ENCODE measurements at regions not wholly inside any gene's neighbourhood (a gene's known extent, or its start where the extent isn't known, plus 50 kb on each side); places are given as distances from the start of the nearest gene placed in this dataset.
"Not testable (repeated sequence)": the region's sequence is repeated elsewhere in the genome, so short reads cannot be mapped to it uniquely, and the experiment has no call there.

- DNase-seq, result no peak
- Histone ChIP-seq H3K27me3 (ENCODE audit: control insufficient read depth, insufficient read depth) (no peaks in the 10 kb centered on the region), H3K4me1 (ENCODE audit: control insufficient read depth, insufficient read depth, low read length) (no peaks in the 10 kb centered on the region), H3K4me3 (ENCODE audit: low read length) (no peak overlapping the region), H3K9me3 (ENCODE audit: control insufficient read depth, low read length) (no peaks in the 10 kb centered on the region), H3K27ac (ENCODE audit: low read length) (no peak overlapping the region)
- ATAC-seq, result no peak
- WGBS, result 44% methylated on average over 4 of the region's 4 CpGs
- intact Hi-C loops (cut with DNase I), result no loop called here
Measured at GRCh38 chrY:8820032-8820431, 517.2 kb upstream of the TSPY4 start.

- intact Hi-C loops (cut with DNase I), result no loop called here
- H3K27me3 ChIP-seq (ENCODE audit: control insufficient read depth, insufficient read depth), result no peaks in the 10 kb centered on the region
- no peaks in the 10 kb centered on the region for H3K4me1 ChIP-seq (ENCODE audit: control insufficient read depth, insufficient read depth, low read length)
- WGBS, result 12% methylated on average over 1 of the region's 1 CpG
- H3K27ac ChIP-seq (ENCODE audit: low read length), result no peak overlapping the region
- no peak for DNase-seq
- no peak for ATAC-seq
- no peak overlapping the region for H3K4me3 ChIP-seq (ENCODE audit: low read length)
- no peaks in the 10 kb centered on the region for H3K9me3 ChIP-seq (ENCODE audit: control insufficient read depth, low read length)
Measured at GRCh38 chrY:8821106-8821505, 516.2 kb upstream of the TSPY4 start.

DNA sequence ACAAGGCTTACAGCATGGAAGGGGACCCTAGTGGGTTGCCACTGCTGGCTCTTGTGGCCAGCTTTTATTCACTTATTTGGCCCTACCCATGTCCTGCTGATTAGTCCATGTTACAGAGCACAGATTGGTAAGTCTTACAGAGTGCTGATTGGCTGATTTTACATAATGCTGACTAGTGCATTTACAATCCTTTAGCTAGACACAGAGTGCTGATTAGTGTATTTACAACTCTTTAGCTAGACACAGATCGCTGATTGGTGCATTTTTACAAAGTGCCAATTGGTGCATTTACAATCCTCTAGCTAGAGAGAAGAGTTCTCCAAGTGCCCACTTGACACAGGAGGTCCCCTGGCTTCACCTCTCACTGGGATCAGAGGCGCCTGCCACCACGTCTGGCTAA, 485.0 kb upstream of the TSPY4 start:
- ATAC-seq (no peak), DNase-seq (no peak)
- Histone ChIP-seq H3K27ac (ENCODE audit: low read length) (no peak overlapping the region), H3K4me1 (ENCODE audit: control insufficient read depth, insufficient read depth, low read length) (no peaks in the 10 kb centered on the region), H3K4me3 (ENCODE audit: low read length) (no peak overlapping the region), H3K9me3 (ENCODE audit: control insufficient read depth, low read length) (no peaks in the 10 kb centered on the region), H3K27me3 (ENCODE audit: control insufficient read depth, insufficient read depth) (no peaks in the 10 kb centered on the region)
- WGBS, result 63% methylated on average over 3 of the region's 3 CpGs
- intact Hi-C loops (cut with DNase I), result no loop called here

DNA sequence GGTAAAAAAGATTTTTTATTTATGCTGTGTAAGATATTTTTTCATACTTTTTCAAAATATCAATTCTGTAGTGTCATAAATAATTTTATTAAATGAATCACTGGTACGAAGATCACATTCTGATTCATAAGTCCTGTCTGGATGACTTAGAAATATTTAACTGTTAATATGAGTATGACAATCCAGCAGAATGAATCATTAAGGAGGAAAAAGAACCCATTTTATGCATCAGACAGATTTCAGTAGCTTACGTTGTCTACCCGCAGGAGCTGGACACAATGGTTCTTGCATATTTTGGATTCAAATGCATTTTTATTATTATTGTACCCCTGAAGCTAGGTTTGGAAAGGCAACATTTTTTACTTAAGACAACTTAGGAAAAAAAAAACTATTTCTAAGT, 448.9 kb upstream of the TSPY4 start:
- Histone ChIP-seq H3K27me3 (ENCODE audit: control insufficient read depth, insufficient read depth) (no peaks in the 10 kb centered on the region), H3K27ac (ENCODE audit: low read length) (no peak overlapping the region), H3K4me3 (ENCODE audit: low read length) (no peak overlapping the region), H3K9me3 (ENCODE audit: control insufficient read depth, low read length) (no peaks in the 10 kb centered on the region), H3K4me1 (ENCODE audit: control insufficient read depth, insufficient read depth, low read length) (no peaks in the 10 kb centered on the region)
- ATAC-seq (no peak), DNase-seq (no peak)
- intact Hi-C loops (cut with DNase I), result no loop called here
- WGBS, result 83% methylated on average over 3 of the region's 3 CpGs

- ATAC-seq (no peak), DNase-seq (no peak)
- H3K9me3 ChIP-seq (ENCODE audit: control insufficient read depth, low read length), result no peaks in the 10 kb centered on the region
- 72% methylated on average over 1 of the region's 1 CpG for WGBS
- H3K27me3 ChIP-seq (ENCODE audit: control insufficient read depth, insufficient read depth), result no peaks in the 10 kb centered on the region
- no peaks in the 10 kb centered on the region for H3K4me1 ChIP-seq (ENCODE audit: control insufficient read depth, insufficient read depth, low read length)
- H3K27ac ChIP-seq (ENCODE audit: low read length), result no peak overlapping the region
- no peak overlapping the region for H3K4me3 ChIP-seq (ENCODE audit: low read length)
- intact Hi-C loops (cut with DNase I), result no loop called here
Measured at GRCh38 chrY:8897876-8898275, 439.4 kb upstream of the TSPY4 start.

DNA sequence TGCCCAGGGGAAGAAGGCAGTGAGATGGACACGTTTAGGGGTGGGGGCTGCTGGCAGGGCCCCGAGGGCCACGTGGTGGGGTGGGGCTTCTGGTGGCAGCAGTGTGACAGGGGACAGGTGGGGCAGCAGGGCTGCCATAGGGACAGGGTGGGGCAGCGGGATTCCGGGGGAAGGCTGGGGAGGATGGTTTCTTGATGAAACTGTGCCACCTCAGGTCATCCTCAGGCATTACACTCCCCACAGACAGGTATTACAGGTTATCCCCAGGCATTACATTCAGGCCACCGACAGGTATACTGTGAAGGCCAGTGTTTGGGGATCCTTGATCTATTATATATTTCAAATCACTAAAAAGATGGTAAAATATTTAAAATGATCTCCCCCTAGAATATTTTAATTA, 432.1 kb upstream of the TSPY4 start:
- intact Hi-C loops (cut with DNase I), result no loop called here
- no peak for DNase-seq
- Histone ChIP-seq H3K9me3 (ENCODE audit: control insufficient read depth, low read length) (no peaks in the 10 kb centered on the region), H3K4me1 (ENCODE audit: control insufficient read depth, insufficient read depth, low read length) (no peaks in the 10 kb centered on the region), H3K27ac (ENCODE audit: low read length) (no peak overlapping the region), H3K4me3 (ENCODE audit: low read length) (no peak overlapping the region), H3K27me3 (ENCODE audit: control insufficient read depth, insufficient read depth) (no peaks in the 10 kb centered on the region)
- 44% methylated on average over 6 of the region's 6 CpGs for WGBS
- no peak for ATAC-seq

GRCh38 chrY:8922576-8922975, 414.7 kb upstream of the TSPY4 start:
- H3K4me3 ChIP-seq (ENCODE audit: low read length); intact Hi-C loops (cut with DNase I); H3K4me1 ChIP-seq (ENCODE audit: control insufficient read depth, insufficient read depth, low read length); ATAC-seq; H3K27me3 ChIP-seq (ENCODE audit: control insufficient read depth, insufficient read depth); H3K27ac ChIP-seq (ENCODE audit: low read length); DNase-seq; H3K9me3 ChIP-seq (ENCODE audit: control insufficient read depth, low read length): not testable (repeated sequence)
- WGBS, result 39% methylated on average over 3 of the region's 3 CpGs
